ENCODE measurements at regions not wholly inside any gene's neighbourhood (a gene's known extent, or its start where the extent isn't known, plus 50 kb on each side); places are given as distances from the start of the nearest gene placed in this dataset.

- TF ChIP-seq CTCF (IDR thresholded peaks at IDR 0.05; ENCODE audit: low read length) = no peak
- TF ChIP-seq EZH2 (IDR thresholded peaks at IDR 0.05; ENCODE audit: borderline replicate concordance, low read length) = no peak
Measured at GRCh38 chr18:54736981-54737380, 91.3 kb upstream of the RAB27B start.
